GM13977 (cell line): ENCODE measurements at regions not wholly inside any gene's neighbourhood (a gene's known extent, or its start where the extent isn't known, plus 50 kb on each side); places are given as distances from the start of the nearest gene placed in this dataset.

Source experiments
- DNase-seq: peaks from one replicate; pipeline ENCODE4 v3.0.0; 2012; ENCODE audit warnings: low spot score
- in situ Hi-C: fragments of 300-500 bp; cut with MboI; formaldehyde crosslinking; loops from one replicate; pipeline ENCODE4 v1.12.0; 2022; ENCODE audit warnings: low sequenced_read_pairs, low pct_unique_long_range_greater_than_20kb, mixed read lengths, inconsistent platforms; ENCODE audit not compliant: unreplicated experiment
- TF ChIP-seq, protein P1 (sequence below): IDR thresholded peaks from 2 replicates; pipeline ENCODE4 v1.5.1; 2012; ENCODE audit warnings: mild to moderate bottlenecking, control low read depth; ENCODE audit not compliant: insufficient read depth; ENCODE audit errors: extremely low read depth, missing control alignments

DNA sequence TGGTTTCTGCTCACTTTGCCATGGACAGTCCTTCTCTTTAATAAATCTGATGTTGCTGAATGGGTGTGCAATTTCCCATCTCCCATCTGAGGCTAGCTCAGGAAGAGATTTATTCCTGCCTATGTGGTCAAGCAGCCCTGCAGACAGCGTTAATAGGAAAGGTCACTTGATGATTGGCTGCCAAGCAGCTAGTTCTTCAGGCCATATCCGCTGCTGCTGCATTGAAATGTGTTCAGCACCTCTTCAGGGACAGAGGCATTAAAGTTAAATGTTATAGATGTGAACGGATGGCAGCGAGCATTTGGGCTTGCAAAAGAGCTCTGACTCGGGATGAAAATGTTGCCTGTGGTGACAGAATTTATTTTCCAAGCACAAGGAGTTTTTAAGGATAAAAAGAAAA is 474.2 kb downstream of the PIK3C3 start:
- in situ Hi-C loops, result no loop called here
- TF ChIP-seq, protein P1, sequence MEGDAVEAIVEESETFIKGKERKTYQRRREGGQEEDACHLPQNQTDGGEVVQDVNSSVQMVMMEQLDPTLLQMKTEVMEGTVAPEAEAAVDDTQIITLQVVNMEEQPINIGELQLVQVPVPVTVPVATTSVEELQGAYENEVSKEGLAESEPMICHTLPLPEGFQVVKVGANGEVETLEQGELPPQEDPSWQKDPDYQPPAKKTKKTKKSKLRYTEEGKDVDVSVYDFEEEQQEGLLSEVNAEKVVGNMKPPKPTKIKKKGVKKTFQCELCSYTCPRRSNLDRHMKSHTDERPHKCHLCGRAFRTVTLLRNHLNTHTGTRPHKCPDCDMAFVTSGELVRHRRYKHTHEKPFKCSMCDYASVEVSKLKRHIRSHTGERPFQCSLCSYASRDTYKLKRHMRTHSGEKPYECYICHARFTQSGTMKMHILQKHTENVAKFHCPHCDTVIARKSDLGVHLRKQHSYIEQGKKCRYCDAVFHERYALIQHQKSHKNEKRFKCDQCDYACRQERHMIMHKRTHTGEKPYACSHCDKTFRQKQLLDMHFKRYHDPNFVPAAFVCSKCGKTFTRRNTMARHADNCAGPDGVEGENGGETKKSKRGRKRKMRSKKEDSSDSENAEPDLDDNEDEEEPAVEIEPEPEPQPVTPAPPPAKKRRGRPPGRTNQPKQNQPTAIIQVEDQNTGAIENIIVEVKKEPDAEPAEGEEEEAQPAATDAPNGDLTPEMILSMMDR, result no peak
- DNase-seq, result no peak

DNA sequence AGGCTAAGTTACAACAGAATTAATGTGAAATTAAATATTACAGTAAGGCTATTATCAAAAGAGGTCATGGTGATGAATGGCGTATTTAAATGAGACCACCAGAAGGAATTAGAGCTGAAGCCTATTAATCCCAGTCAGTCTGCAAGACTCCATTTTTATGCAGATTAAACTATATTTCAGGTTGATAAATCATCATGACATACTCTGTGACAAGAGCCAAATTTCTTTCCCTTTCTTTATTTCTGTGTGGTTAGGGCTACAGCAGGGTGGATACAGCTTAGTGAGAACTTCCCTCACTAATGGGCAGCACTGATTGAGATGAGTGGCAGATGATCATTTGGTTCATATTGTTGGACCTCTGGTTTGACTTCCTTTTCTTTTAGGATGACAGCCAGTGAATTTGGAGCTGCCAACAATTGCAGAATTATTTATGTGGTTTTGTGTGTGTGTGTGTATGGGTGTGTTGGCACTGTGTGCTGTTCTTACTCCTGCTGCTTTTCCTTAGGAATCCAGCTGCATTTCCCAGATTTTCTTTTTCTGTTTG is 481.3 kb downstream of the PIK3C3 start:
- TF ChIP-seq, protein P1, result no peak
- DNase-seq, result no peak
- in situ Hi-C loops, result no loop called here

DNA sequence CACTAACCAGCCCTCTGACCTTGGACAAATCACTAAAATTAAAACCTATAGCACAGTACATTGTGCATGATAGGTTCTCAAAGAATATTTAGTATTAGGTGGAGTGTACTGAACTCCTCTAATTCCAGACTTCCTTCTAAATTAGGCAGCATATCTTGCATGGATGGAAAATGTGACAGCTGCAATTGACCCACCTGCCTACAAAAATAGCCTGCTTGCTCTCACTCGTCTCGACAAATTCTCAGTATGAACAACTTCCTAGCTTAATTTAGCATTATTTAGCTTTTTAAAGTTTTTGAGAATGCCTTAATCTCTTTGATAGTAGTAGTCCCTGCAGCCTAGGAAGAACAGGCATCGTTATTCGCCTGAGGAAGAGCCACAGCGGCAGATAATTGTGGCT is 482.0 kb downstream of the PIK3C3 start:
- in situ Hi-C loops, result no loop called here
- DNase-seq, result no peak
- TF ChIP-seq, protein P1, result no peak

DNA sequence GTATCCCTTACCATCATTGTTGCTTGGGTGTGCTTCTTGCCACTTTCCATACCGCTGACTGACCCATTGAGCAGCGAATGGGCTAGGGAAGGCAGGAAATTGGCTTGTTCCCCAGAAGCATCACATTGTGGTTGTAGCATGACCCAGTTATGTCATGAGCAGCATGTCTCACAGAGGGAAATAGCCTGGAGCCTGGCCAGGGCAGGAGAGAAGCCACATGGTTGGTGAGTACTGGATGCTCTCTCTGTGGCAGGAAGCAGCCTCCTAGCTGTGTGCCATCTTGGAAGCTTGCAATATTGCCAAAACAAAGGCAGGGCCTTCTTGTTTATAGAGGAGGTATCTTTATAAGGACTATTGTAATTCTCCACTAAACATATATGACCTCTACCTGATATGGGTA is 482.6 kb downstream of the PIK3C3 start:
- in situ Hi-C loops, result no loop called here
- TF ChIP-seq, protein P1, result no peak
- DNase-seq, result no peak

DNA sequence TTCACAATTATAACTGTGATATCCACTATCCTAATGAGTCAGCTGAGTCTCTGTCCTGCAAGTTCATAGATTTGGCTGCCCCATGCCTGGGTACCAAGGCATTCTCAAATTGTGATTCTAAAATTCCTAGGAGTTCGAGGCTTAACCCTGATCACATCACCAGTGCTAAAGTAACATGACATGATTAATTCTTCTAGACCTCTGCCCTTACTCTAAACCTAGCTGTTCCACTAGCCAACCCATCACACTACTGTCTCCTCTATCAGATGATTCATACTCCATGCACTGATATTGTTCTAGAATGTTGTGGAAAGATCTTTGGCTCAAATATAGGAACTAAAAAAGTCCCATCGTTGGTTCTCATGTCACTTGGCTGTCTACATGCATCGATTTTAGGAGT is 487.6 kb downstream of the PIK3C3 start:
- in situ Hi-C loops, result no loop called here

DNA sequence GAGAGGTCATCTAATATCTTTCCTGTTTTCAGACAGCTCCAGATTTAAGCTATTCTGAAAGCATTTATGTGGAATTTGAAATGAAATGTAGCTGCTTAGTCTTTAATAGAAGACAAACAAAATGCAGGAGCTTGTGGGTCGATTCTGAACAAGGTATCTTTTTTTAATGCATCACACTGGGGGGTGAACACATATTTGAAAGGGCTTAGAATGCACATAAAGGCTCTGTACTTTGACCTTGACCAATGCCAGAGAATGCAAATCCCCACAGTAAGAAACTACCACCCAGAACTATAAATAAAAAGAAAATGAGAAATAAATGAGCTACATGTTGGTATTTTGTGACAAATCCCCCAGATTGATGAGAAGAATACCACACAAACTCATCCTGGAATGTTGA is 489.3 kb downstream of the PIK3C3 start:
- no peak for DNase-seq
- TF ChIP-seq, protein P1, result no peak
- in situ Hi-C loops, result no loop called here

More for the DNA sequence above, 487.6 kb downstream of the PIK3C3 start:
- no peak for DNase-seq
- TF ChIP-seq, protein P1, result no peak

DNA sequence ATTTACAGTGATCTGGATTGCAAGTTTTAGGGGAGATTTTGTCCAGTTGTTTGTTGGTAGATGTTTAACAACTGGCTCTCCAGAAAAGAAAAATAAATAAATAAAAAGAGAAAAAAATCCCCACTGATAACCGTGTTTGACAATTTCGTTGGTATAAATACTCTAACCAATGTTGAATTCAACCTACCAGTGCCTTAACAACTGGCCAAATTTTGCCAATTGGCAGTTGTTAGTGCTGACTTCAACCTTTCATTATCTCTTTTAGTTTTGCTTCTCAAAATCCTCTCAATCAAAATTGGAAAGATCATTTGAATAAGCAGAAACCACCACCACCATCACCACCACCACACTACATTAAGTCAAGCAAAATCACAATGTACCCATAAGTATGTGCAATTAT is 490.3 kb downstream of the PIK3C3 start:
- in situ Hi-C loops, result no loop called here
- TF ChIP-seq, protein P1, result no peak
- DNase-seq, result no peak
